ENCODE measurements at regions not wholly inside any gene's neighbourhood (a gene's known extent, or its start where the extent isn't known, plus 50 kb on each side); places are given as distances from the start of the nearest gene placed in this dataset.
"Not testable (repeated sequence)": the region's sequence is repeated elsewhere in the genome, so short reads cannot be mapped to it uniquely, and the experiment has no call there.

DNA sequence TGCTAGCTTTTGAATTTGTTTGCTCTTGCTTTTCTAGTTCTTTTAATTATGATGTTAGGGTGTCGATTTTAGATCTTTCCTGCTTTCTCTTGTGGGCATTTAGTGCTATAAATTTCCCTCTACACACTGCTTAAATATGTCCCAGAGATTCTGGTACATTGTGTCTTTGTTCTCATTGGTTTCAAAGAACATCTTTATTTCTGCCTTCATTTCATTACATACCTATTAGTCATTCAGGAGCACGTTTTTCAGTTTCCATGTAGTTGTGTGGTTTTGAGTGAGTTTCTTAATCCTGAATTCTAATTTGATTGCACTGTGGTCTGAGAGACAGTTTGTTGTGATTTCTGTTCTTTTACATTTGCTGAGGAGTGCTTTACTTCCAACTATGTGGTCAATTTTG lies 51.2 kb upstream of the MB21D2 start:
- not testable (repeated sequence) for H3K79me2 ChIP-seq (ENCODE audit: control insufficient read depth, insufficient read depth, low read length, poor library complexity); H3K36me3 ChIP-seq (ENCODE audit: control insufficient read depth in 1 of 2, insufficient read depth in 2 of 2, low read length in 2 of 2)

DNA sequence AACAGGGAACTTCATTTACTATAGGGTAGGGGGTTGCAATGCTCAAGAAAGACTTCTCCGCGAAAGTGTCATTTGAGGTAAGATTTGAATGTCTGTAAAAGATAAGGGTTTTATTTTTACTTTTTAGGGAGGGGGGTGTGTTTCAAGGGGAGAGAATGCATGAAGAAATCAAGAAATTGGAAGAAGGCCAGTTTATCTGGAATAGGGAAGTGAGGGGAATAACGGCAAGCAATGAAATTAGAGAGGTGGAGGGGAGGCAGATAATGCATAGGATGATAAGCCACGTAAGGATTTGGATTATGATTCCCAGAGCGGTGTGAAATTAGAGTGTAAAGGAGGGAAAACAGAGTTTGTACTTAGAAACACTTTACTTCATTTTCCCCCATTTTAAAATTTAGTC lies 63.0 kb upstream of the MB21D2 start:
- Histone ChIP-seq H3K4me1 (ENCODE audit: control insufficient read depth in 1 of 2, insufficient read depth in 2 of 2, low read length in 2 of 2) (no peaks in the 10 kb centered on the region), H3K14ac (ENCODE audit: low read length) (no peak overlapping the region), H4K8ac (ENCODE audit: low read depth, low read length) (no peak overlapping the region), H4K12ac (ENCODE audit: low read depth, low read length) (no peak overlapping the region), H3K9me3 (ENCODE audit: insufficient read depth, low read depth, low read length) (no peaks in the 10 kb centered on the region), H3K79me1 (ENCODE audit: low read length) (no peaks in the 10 kb centered on the region), H2AK5ac (ENCODE audit: low read length) (no peak overlapping the region), H3K27me3 (ENCODE audit: insufficient read depth, low read length) (no peaks in the 10 kb centered on the region), H2BK5ac (ENCODE audit: low read depth, low read length, poor library complexity) (no peak overlapping the region), H3K79me2 (ENCODE audit: control insufficient read depth, insufficient read depth, low read length, poor library complexity) (no peaks in the 10 kb centered on the region), H3K9ac (ENCODE audit: low read length) (no peak overlapping the region), H3K4me2 (ENCODE audit: low read length) (no peak overlapping the region), H4K91ac (ENCODE audit: low read depth, low read length) (no peak overlapping the region), H2BK12ac (ENCODE audit: low read length) (no peak overlapping the region), H3K4me3 (ENCODE audit: low read depth, low read length) (no peak overlapping the region), H3K18ac (ENCODE audit: low read length) (no peak overlapping the region), H3K36me3 (ENCODE audit: control insufficient read depth in 1 of 2, insufficient read depth in 2 of 2, low read length in 2 of 2) (no peaks in the 10 kb centered on the region), H2AFZ (ENCODE audit: insufficient read depth, low read length, poor library complexity) (no peak overlapping the region), H3K27ac (ENCODE audit: low read depth, low read length) (no peak overlapping the region), H3K23ac (ENCODE audit: low read length) (no peak overlapping the region), H3K4ac (ENCODE audit: low read depth, low read length) (no peak overlapping the region), H2BK120ac (ENCODE audit: insufficient read depth, low read length, poor library complexity) (no peak overlapping the region)
- no CpG with 5 or more reads among the region's 5 CpGs for WGBS (ENCODE audit: extremely low coverage, insufficient coverage, insufficient read length)
- no peak for DNase-seq

More for the DNA sequence above, 51.2 kb upstream of the MB21D2 start:
- DNase-seq; H4K8ac ChIP-seq (ENCODE audit: low read depth, low read length); H4K12ac ChIP-seq (ENCODE audit: low read depth, low read length); H3K4me3 ChIP-seq (ENCODE audit: low read depth, low read length); H3K9me3 ChIP-seq (ENCODE audit: insufficient read depth, low read depth, low read length); H2BK120ac ChIP-seq (ENCODE audit: insufficient read depth, low read length, poor library complexity); H3K23ac ChIP-seq (ENCODE audit: low read length); H2AFZ ChIP-seq (ENCODE audit: insufficient read depth, low read length, poor library complexity); H3K14ac ChIP-seq (ENCODE audit: low read length); H3K27me3 ChIP-seq (ENCODE audit: insufficient read depth, low read length); H4K91ac ChIP-seq (ENCODE audit: low read depth, low read length); H3K4me2 ChIP-seq (ENCODE audit: low read length); H3K79me1 ChIP-seq (ENCODE audit: low read length); H3K4ac ChIP-seq (ENCODE audit: low read depth, low read length); H3K4me1 ChIP-seq (ENCODE audit: control insufficient read depth in 1 of 2, insufficient read depth in 2 of 2, low read length in 2 of 2); H2AK5ac ChIP-seq (ENCODE audit: low read length); H3K27ac ChIP-seq (ENCODE audit: low read depth, low read length); H3K9ac ChIP-seq (ENCODE audit: low read length); H3K18ac ChIP-seq (ENCODE audit: low read length); H2BK12ac ChIP-seq (ENCODE audit: low read length); H2BK5ac ChIP-seq (ENCODE audit: low read depth, low read length, poor library complexity): not testable (repeated sequence)
- no CpG with 5 or more reads among the region's 2 CpGs for WGBS (ENCODE audit: extremely low coverage, insufficient coverage, insufficient read length)

DNA sequence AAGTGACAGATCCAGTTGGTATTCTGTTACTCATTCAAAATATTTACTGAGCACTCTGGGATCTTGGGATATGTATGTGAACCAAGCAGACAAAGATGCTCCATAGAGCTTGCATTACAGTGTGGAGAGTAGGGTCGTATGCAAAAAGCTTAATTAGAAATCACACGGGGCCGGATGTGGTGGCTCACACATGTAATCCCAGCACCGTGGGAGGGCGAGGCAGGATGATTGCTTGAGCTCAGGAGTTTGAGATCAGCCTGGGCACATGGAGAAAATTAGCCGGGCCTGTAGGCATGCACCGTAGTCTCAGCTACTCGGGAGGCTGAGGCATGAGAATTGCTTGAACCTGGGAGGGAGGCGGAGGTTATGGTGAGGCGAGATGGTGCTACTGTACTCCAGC lies 68.7 kb upstream of the MB21D2 start:
- Histone ChIP-seq H3K36me3 (ENCODE audit: control insufficient read depth in 1 of 2, insufficient read depth in 2 of 2, low read length in 2 of 2) (no peaks in the 10 kb centered on the region), H3K4me1 (ENCODE audit: control insufficient read depth in 1 of 2, insufficient read depth in 2 of 2, low read length in 2 of 2) (no peaks in the 10 kb centered on the region), H3K27ac (ENCODE audit: low read depth, low read length) (no peak overlapping the region)

DNA sequence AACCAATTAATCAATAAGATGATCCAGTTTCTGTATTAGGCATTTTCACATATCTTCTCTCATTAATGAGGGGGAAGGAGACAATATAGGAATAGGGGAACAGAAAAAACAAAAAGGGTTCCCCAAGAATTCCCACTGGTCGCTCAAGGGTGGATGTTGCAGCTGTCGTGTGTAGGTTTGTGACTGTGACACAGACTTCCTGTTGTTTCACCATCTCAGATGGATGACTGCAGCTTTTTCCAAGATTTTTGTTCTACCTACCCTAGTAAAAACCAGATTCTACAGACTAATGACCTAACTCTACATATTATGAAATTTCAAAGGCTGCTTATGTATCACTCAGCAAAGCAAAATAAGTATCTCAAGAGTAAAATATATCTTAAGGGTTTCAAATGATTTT lies 73.7 kb upstream of the MB21D2 start:
- H2BK5ac ChIP-seq (ENCODE audit: low read depth, low read length, poor library complexity), result no peak overlapping the region
- no CpG with 5 or more reads among the region's 2 CpGs for WGBS (ENCODE audit: extremely low coverage, insufficient coverage, insufficient read length)
- no peak overlapping the region for H2BK12ac ChIP-seq (ENCODE audit: low read length)
- no peak overlapping the region for H3K9ac ChIP-seq (ENCODE audit: low read length)
- no peak overlapping the region for H3K23ac ChIP-seq (ENCODE audit: low read length)
- no peak overlapping the region for H3K4me2 ChIP-seq (ENCODE audit: low read length)
- no peaks in the 10 kb centered on the region for H3K4me1 ChIP-seq (ENCODE audit: control insufficient read depth in 1 of 2, insufficient read depth in 2 of 2, low read length in 2 of 2)
- no peak overlapping the region for H3K4ac ChIP-seq (ENCODE audit: low read depth, low read length)
- no peak overlapping the region for H4K91ac ChIP-seq (ENCODE audit: low read depth, low read length)
- H2AK5ac ChIP-seq (ENCODE audit: low read length), result no peak overlapping the region
- peaks cover 2% of the 10 kb centered on the region for H3K9me3 ChIP-seq (ENCODE audit: insufficient read depth, low read depth, low read length)
- no peak overlapping the region for H3K14ac ChIP-seq (ENCODE audit: low read length)
- H3K4me3 ChIP-seq (ENCODE audit: low read depth, low read length), result no peak overlapping the region
- H3K18ac ChIP-seq (ENCODE audit: low read length), result no peak overlapping the region
- no peak overlapping the region for H3K27ac ChIP-seq (ENCODE audit: low read depth, low read length)
- no peaks in the 10 kb centered on the region for H3K79me2 ChIP-seq (ENCODE audit: control insufficient read depth, insufficient read depth, low read length, poor library complexity)
- no peak overlapping the region for H2BK120ac ChIP-seq (ENCODE audit: insufficient read depth, low read length, poor library complexity)
- H2AFZ ChIP-seq (ENCODE audit: insufficient read depth, low read length, poor library complexity), result no peak overlapping the region
- no peaks in the 10 kb centered on the region for H3K27me3 ChIP-seq (ENCODE audit: insufficient read depth, low read length)
- no peaks in the 10 kb centered on the region for H3K79me1 ChIP-seq (ENCODE audit: low read length)
- no peaks in the 10 kb centered on the region for H3K36me3 ChIP-seq (ENCODE audit: control insufficient read depth in 1 of 2, insufficient read depth in 2 of 2, low read length in 2 of 2)
- peak in 1 of 2 donors; percentile 8 for DNase-seq
- no peak overlapping the region for H4K8ac ChIP-seq (ENCODE audit: low read depth, low read length)
- no peak overlapping the region for H4K12ac ChIP-seq (ENCODE audit: low read depth, low read length)

More for the DNA sequence above, 68.7 kb upstream of the MB21D2 start:
- peak in 1 of 2 donors; percentile 63 for DNase-seq
- no peak overlapping the region for H3K18ac ChIP-seq (ENCODE audit: low read length)
- H3K9me3 ChIP-seq (ENCODE audit: insufficient read depth, low read depth, low read length), result no peaks in the 10 kb centered on the region
- no peaks in the 10 kb centered on the region for H3K79me1 ChIP-seq (ENCODE audit: low read length)
- no CpG with 5 or more reads among the region's 10 CpGs for WGBS (ENCODE audit: extremely low coverage, insufficient coverage, insufficient read length)
- H2BK120ac ChIP-seq (ENCODE audit: insufficient read depth, low read length, poor library complexity), result no peak overlapping the region
- no peak overlapping the region for H2AFZ ChIP-seq (ENCODE audit: insufficient read depth, low read length, poor library complexity)
- H4K12ac ChIP-seq (ENCODE audit: low read depth, low read length), result no peak overlapping the region
- H2BK5ac ChIP-seq (ENCODE audit: low read depth, low read length, poor library complexity), result no peak overlapping the region
- no peak overlapping the region for H3K23ac ChIP-seq (ENCODE audit: low read length)
- no peak overlapping the region for H4K8ac ChIP-seq (ENCODE audit: low read depth, low read length)
- H3K14ac ChIP-seq (ENCODE audit: low read length), result no peak overlapping the region
- no peak overlapping the region for H3K4me3 ChIP-seq (ENCODE audit: low read depth, low read length)
- H3K79me2 ChIP-seq (ENCODE audit: control insufficient read depth, insufficient read depth, low read length, poor library complexity), result no peaks in the 10 kb centered on the region
- H3K4me2 ChIP-seq (ENCODE audit: low read length), result no peak overlapping the region
- no peak overlapping the region for H3K4ac ChIP-seq (ENCODE audit: low read depth, low read length)
- H3K9ac ChIP-seq (ENCODE audit: low read length), result no peak overlapping the region
- no peak overlapping the region for H2AK5ac ChIP-seq (ENCODE audit: low read length)
- no peak overlapping the region for H4K91ac ChIP-seq (ENCODE audit: low read depth, low read length)
- H2BK12ac ChIP-seq (ENCODE audit: low read length), result no peak overlapping the region
- no peaks in the 10 kb centered on the region for H3K27me3 ChIP-seq (ENCODE audit: insufficient read depth, low read length)

Measured in trophoblast cell (in vitro differentiated cells and primary cell).